Peyer's patch (tissue), 4 donors: ENCODE measurements at regions not wholly inside any gene's neighbourhood (a gene's known extent, or its start where the extent isn't known, plus 50 kb on each side); places are given as distances from the start of the nearest gene placed in this dataset.

Experiments used
- CTCF ChIP-seq, 6 experiments: fragments of 450-650 bp in 4 of 6; fragments of 200-600 bp in 2 of 6; sonication (generic) in 1 of 6; IDR thresholded peaks; one replicate each; pipeline ENCODE4 v1.5.1; 2017 to 2019; ENCODE audit warnings: antibody characterized with exemption in 6 of 6, mild to moderate bottlenecking in 3 of 6, moderate library complexity in 1 of 6
- POLR2A ChIP-seq, 2 donors: fragments of 450-650 bp; IDR thresholded peaks; one replicate each; pipeline ENCODE4 v1.5.1; 2017; ENCODE audit warnings: antibody characterized with exemption in 2 of 2, mild to moderate bottlenecking in 2 of 2, moderate library complexity in 2 of 2

DNA sequence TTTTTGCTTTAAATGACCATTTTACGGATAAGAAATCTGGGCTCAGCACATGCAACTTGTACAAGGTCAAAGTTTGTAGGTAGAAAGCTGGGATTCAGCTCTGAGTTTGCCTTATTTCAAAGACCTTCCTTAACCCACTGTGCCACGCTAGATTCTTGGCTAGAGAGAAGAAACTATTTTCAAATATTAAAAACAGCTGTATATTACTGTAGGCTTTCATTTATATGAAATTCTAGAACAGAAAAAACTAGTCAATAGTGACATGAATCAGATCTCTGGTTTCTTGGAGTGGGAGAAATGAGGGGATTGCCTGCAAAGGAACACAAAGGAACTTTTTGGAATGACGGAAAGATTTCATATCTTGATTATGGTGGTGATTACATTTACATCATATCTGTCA lies 53.0 kb upstream of the C1GALT1 start:
- TF ChIP-seq CTCF (IDR thresholded peaks at IDR 0.05) (no peak), POLR2A (IDR thresholded peaks at IDR 0.05) (no peak)
